Omental fat pad (tissue), 3 donors: ENCODE measurements at regions not wholly inside any gene's neighbourhood (a gene's known extent, or its start where the extent isn't known, plus 50 kb on each side); places are given as distances from the start of the nearest gene placed in this dataset.
A peak's percentile ranks its signal among the peaks of the same experiment; 100 is the strongest.

ENCODE experiments used
- ATAC-seq: fragments of 150-250 bp; one replicate; pipeline ENCODE4 v1.9.1; 2016; ENCODE audit warnings: mild to moderate bottlenecking, moderate library complexity; ENCODE audit not compliant: low FRiP score
- DNase-seq: peaks from one replicate; pipeline ENCODE4 v3.0.0-alpha.2; 2019; ENCODE audit warnings: low spot score
- CTCF ChIP-seq, 3 donors: fragments of 450-650 bp; IDR thresholded peaks; one replicate each; pipeline ENCODE4 v1.5.1; 2016 to 2017; ENCODE audit warnings: antibody characterized with exemption in 3 of 3, mild to moderate bottlenecking in 3 of 3, moderate library complexity in 2 of 3

GRCh38 chr14:35964697-35965286 is 138.7 kb downstream of the BRMS1L start:
- peak; percentile 34 for ATAC-seq
- no peak for TF ChIP-seq CTCF (IDR thresholded peaks at IDR 0.05)

GRCh38 chr14:35963209-35963608 is 137.1 kb downstream of the BRMS1L start:
- no peak for TF ChIP-seq CTCF (IDR thresholded peaks at IDR 0.05)
- DNase-seq (no peak), ATAC-seq (no peak)

More at GRCh38 chr14:35964697-35965286, 138.7 kb downstream of the BRMS1L start:
- DNase-seq, result no peak

GRCh38 chr14:35961697-35962274 is 135.6 kb downstream of the BRMS1L start:
- ATAC-seq, result no peak
- TF ChIP-seq CTCF (IDR thresholded peaks at IDR 0.05), result no peak
- no peak for DNase-seq

- ATAC-seq, result no peak
- DNase-seq, result no peak
- no peak for TF ChIP-seq CTCF (IDR thresholded peaks at IDR 0.05)
These were observed 133.7 kb downstream of the BRMS1L start for GRCh38 chr14:35959835-35960234.

- TF ChIP-seq CTCF (IDR thresholded peaks at IDR 0.05), result no peak
- DNase-seq (no peak), ATAC-seq (no peak)
These were observed 132.4 kb downstream of the BRMS1L start for GRCh38 chr14:35958499-35958898.

- DNase-seq (no peak), ATAC-seq (no peak)
- TF ChIP-seq CTCF (IDR thresholded peaks at IDR 0.05), result no peak
These were observed 130.4 kb downstream of the BRMS1L start for GRCh38 chr14:35956376-35957085.

- no peak for TF ChIP-seq CTCF (IDR thresholded peaks at IDR 0.05)
- no peak for DNase-seq
These were observed 126.4 kb downstream of the BRMS1L start for GRCh38 chr14:35952584-35952983.

More at GRCh38 chr14:35952584-35952983, 126.4 kb downstream of the BRMS1L start:
- ATAC-seq, result no peak
